Mammary epithelial cell (primary cell): ENCODE measurements at regions not wholly inside any gene's neighbourhood (a gene's known extent, or its start where the extent isn't known, plus 50 kb on each side); places are given as distances from the start of the nearest gene placed in this dataset.

Experiments
- CTCF ChIP-seq, 2 donors: IDR thresholded peaks in 1 of 2; conservative IDR thresholded peaks in 1 of 2; 2 replicates each; pipeline ENCODE4 v1.5.1; 2011 to 2012; ENCODE audit warnings: inconsistent platforms in 2 of 2, low read length in 2 of 2, mild to moderate bottlenecking in 2 of 2, control low read depth in 1 of 2, low read depth in 1 of 2; ENCODE audit not compliant: insufficient read depth in 1 of 2; ENCODE audit errors: extremely low read depth in 1 of 2
- EZH2 ChIP-seq: IDR thresholded peaks from 2 replicates; pipeline ENCODE4 v1.6.1; 2012; ENCODE audit warnings: low read length, inconsistent platforms, borderline replicate concordance

GRCh38 chr6:132236744-132237143 lies 164.5 kb downstream of the MOXD1 start:
- no peak for TF ChIP-seq CTCF (conservative IDR thresholded peaks at IDR 0.05 in 1 of 2, IDR thresholded peaks at IDR 0.05 in 1 of 2; ENCODE audit: extremely low read depth in 1 of 2, insufficient read depth in 1 of 2, low read depth in 1 of 2, low read length in 2 of 2)
- no peak for TF ChIP-seq EZH2
